ENCODE measurements at regions not wholly inside any gene's neighbourhood (a gene's known extent, or its start where the extent isn't known, plus 50 kb on each side); places are given as distances from the start of the nearest gene placed in this dataset.

- TF ChIP-seq CBX2 (IDR thresholded peaks at IDR 0.05; ENCODE audit: low read depth, low read length) (no peak), CBX2 (CRISPR knock-in tag; IDR thresholded peaks at IDR 0.05; ENCODE audit: low read depth) (no peak), BORCS8-MEF2B (CRISPR knock-in tag; IDR thresholded peaks at IDR 0.05) (no peak), ZNF83 (CRISPR knock-in tag; IDR thresholded peaks at IDR 0.05; ENCODE audit: borderline replicate concordance) (no peak), MLX (CRISPR knock-in tag; IDR thresholded peaks at IDR 0.05) (no peak), ZNF597 (CRISPR knock-in tag; IDR thresholded peaks at IDR 0.05) (no peak), TFDP1 (CRISPR knock-in tag; IDR thresholded peaks at IDR 0.05; ENCODE audit: borderline replicate concordance) (no peak), ATF3 (CRISPR knock-in tag; IDR thresholded peaks at IDR 0.05) (no peak), ZNF3 (CRISPR knock-in tag; IDR thresholded peaks at IDR 0.05) (no peak), MAZ (IDR thresholded peaks at IDR 0.05; ENCODE audit: borderline replicate concordance, low read depth, low read length) (no peak), MAZ (CRISPR knock-in tag; IDR thresholded peaks at IDR 0.05; ENCODE audit: low read depth) (no peak), PHF5A (CRISPR knock-in tag; IDR thresholded peaks at IDR 0.05; ENCODE audit: low read depth, unreplicated experiment) (no peak), ZNF552 (CRISPR knock-in tag; IDR thresholded peaks at IDR 0.05; ENCODE audit: borderline replicate concordance) (no peak), FOXJ3 (CRISPR knock-in tag; IDR thresholded peaks at IDR 0.05; ENCODE audit: borderline replicate concordance) (no peak)
- no peaks in the 10 kb centered on the region for H3K9me3 ChIP-seq (ENCODE audit: low read length)
- H3K4me2 ChIP-seq (ENCODE audit: low read depth, low read length), result no peak overlapping the region
- ChIA-PET CTCF (ENCODE audit: low intra/inter-chr PET ratio, low total read pairs) (no interaction called here), POLR2A (no interaction called here)
- H3K9ac ChIP-seq (ENCODE audit: insufficient read depth, low read depth, low read length), result no peak overlapping the region
- intact Hi-C loops (cut with micrococcal nuclease; ENCODE audit: unreplicated experiment) (no loop called here), in situ Hi-C loops (cut with HindIII; ENCODE audit: extremely low pct_ligation_motif_present, low pct_unique_long_range_greater_than_20kb) (no loop called here)
- no peak for ATAC-seq
- no peak overlapping the region for H2AFZ ChIP-seq (ENCODE audit: low read length)
- DNase-seq (ENCODE audit: low spot score), result no peak
- no peak overlapping the region for H3K27ac ChIP-seq (ENCODE audit: extremely low read length, insufficient read depth, low read length)
- FAIRE-seq, result no peak
- H3K4me3 ChIP-seq (replicated peaks in 1 of 3; ENCODE audit: insufficient read depth in 1 of 3, low read depth in 2 of 3, low read length in 3 of 3), result no peak overlapping the region
- no TSS peak for BruUV-seq (replicated peaks)
- H3K36me3 ChIP-seq (replicated peaks in 1 of 2; ENCODE audit: control insufficient read depth in 1 of 2, insufficient read depth in 2 of 2, low read length in 2 of 2), result no peaks in the 10 kb centered on the region
- no peaks in the 10 kb centered on the region for H3K4me1 ChIP-seq (ENCODE audit: insufficient read depth, low read length)
- no peaks in the 10 kb centered on the region for H3K79me2 ChIP-seq (ENCODE audit: insufficient read depth, low read length)
- H4K20me1 ChIP-seq (ENCODE audit: insufficient read depth, low read length), result no peaks in the 10 kb centered on the region
- WGBS (ENCODE audit: low lambda C conversion rate), result 2% methylated on average over 2 of the region's 2 CpGs
- no peaks in the 10 kb centered on the region for H3K27me3 ChIP-seq (ENCODE audit: control insufficient read depth in 1 of 2, insufficient read depth in 2 of 2, low read length in 2 of 2)
These were observed 827.5 kb upstream of the PCDH20 start for GRCh38 chr13:62243106-62243505.
